Fibroblast of lung (primary cell): ENCODE measurements at regions not wholly inside any gene's neighbourhood (a gene's known extent, or its start where the extent isn't known, plus 50 kb on each side); places are given as distances from the start of the nearest gene placed in this dataset.

Experiments
- CTCF ChIP-seq, 2 donors: IDR thresholded peaks in 1 of 2; conservative IDR thresholded peaks in 1 of 2; 1 replicate in 1 of 2; 2 replicates in 1 of 2; pipeline ENCODE4 v1.5.1; 2011 to 2012; ENCODE audit warnings: low read length in 2 of 2, control low read depth in 1 of 2, inconsistent platforms in 1 of 2, low read depth in 1 of 2, mild to moderate bottlenecking in 1 of 2
- EZH2 ChIP-seq: IDR thresholded peaks from 2 replicates; pipeline ENCODE4 v1.5.1; 2012; ENCODE audit warnings: low read length, control low read depth, mild to moderate bottlenecking; ENCODE audit errors: missing control alignments

- no peak for TF ChIP-seq CTCF (conservative IDR thresholded peaks at IDR 0.05 in 1 of 2, IDR thresholded peaks at IDR 0.05 in 1 of 2; ENCODE audit: low read depth in 1 of 2, low read length in 2 of 2)
- TF ChIP-seq EZH2 = no peak
Measured at GRCh38 chr6:90402831-90403192, 106.2 kb upstream of the BACH2 start.
